ENCODE measurements at regions not wholly inside any gene's neighbourhood (a gene's known extent, or its start where the extent isn't known, plus 50 kb on each side); places are given as distances from the start of the nearest gene placed in this dataset.

DNA sequence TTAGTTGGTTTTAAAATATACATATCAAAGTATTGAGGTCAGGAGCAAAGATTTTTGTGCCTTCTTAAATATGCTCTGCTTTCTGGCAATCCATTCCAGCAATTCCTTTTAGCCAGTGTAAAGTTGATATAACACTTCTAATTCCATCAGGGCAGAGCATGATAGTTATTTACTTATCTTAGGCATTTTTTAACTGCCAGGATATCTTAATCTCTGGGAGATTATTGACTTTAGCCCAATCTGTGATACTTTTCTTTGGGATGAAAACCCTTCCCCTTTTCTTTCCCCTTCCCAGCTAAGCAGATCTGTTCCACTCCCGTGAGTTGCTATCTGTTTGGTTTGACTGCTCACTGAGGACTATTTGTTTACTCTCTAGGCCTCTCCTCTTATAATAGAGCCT is 168.7 kb upstream of the RSPO3 start:
- WGBS, 4 donors = 45 to 69% (median 63%) methylated on average over 1 of the region's 1 CpG
- H3K27me3 ChIP-seq = no peaks in the 10 kb centered on the region
- H3K9me3 ChIP-seq (replicated peaks in 1 of 3) = no peaks in the 10 kb centered on the region
- no peak overlapping the region for H3K27ac ChIP-seq
- intact Hi-C loops (cut with DNase I) = no loop called here
- TF ChIP-seq POLR2A (IDR thresholded peaks at IDR 0.05) = no peak
- TF ChIP-seq, protein P1, sequence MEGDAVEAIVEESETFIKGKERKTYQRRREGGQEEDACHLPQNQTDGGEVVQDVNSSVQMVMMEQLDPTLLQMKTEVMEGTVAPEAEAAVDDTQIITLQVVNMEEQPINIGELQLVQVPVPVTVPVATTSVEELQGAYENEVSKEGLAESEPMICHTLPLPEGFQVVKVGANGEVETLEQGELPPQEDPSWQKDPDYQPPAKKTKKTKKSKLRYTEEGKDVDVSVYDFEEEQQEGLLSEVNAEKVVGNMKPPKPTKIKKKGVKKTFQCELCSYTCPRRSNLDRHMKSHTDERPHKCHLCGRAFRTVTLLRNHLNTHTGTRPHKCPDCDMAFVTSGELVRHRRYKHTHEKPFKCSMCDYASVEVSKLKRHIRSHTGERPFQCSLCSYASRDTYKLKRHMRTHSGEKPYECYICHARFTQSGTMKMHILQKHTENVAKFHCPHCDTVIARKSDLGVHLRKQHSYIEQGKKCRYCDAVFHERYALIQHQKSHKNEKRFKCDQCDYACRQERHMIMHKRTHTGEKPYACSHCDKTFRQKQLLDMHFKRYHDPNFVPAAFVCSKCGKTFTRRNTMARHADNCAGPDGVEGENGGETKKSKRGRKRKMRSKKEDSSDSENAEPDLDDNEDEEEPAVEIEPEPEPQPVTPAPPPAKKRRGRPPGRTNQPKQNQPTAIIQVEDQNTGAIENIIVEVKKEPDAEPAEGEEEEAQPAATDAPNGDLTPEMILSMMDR (IDR thresholded peaks at IDR 0.05) = no peak
- DNase-seq = no peak
- H3K4me1 ChIP-seq (replicated peaks in 1 of 2) = no peaks in the 10 kb centered on the region
- H3K4me3 ChIP-seq = no peak overlapping the region
- no peaks in the 10 kb centered on the region for H3K36me3 ChIP-seq (replicated peaks in 1 of 2)

GRCh38 chr6:126955621-126956020 is 162.8 kb upstream of the RSPO3 start:
- no peak for DNase-seq
- 91 to 94% (median 93%) methylated on average over 1 of the region's 1 CpG for whole genome bisulfite sequencing, 4 donors
- Histone ChIP-seq H3K27ac (no peak overlapping the region), H3K36me3 (replicated peaks in 1 of 2) (no peaks in the 10 kb centered on the region), H3K4me3 (no peak overlapping the region), H3K9me3 (replicated peaks in 1 of 3) (no peaks in the 10 kb centered on the region), H3K27me3 (no peaks in the 10 kb centered on the region), H3K4me1 (replicated peaks in 1 of 2) (no peaks in the 10 kb centered on the region)
- intact Hi-C loops (cut with DNase I) = no loop called here
- TF ChIP-seq POLR2A (IDR thresholded peaks at IDR 0.05) = no peak
- TF ChIP-seq, protein P1 (IDR thresholded peaks at IDR 0.05) = no peak

DNA sequence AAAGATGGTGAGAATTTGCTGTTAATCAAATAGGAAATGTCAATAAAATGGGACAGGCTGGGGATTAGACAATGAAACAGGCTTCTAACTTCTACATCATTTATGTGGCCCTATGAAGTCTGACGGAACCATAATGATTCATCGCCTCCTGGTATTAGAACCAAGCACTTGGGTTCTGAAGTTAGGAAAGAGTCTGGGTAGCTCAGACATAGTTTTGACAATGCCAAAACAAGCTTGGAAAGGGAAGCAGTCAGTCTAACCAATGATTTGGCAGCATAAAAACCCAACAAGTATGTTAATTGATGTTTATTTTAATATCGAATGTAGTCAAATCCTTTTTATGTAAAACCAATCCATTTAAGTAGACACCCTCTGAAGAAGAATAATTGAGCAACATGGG is 160.8 kb upstream of the RSPO3 start:
- no peak overlapping the region for H3K27ac ChIP-seq
- no peaks in the 10 kb centered on the region for H3K4me1 ChIP-seq (replicated peaks in 1 of 2)
- H3K27me3 ChIP-seq = no peaks in the 10 kb centered on the region
- DNase-seq = no peak
- H3K4me3 ChIP-seq = no peak overlapping the region
- no peaks in the 10 kb centered on the region for H3K9me3 ChIP-seq (replicated peaks in 1 of 3)
- WGBS, 4 donors = 84 to 91% (median 87%) methylated on average over 3 of the region's 3 CpGs
- TF ChIP-seq, protein P1 (IDR thresholded peaks at IDR 0.05) = no peak
- no peak for TF ChIP-seq POLR2A (IDR thresholded peaks at IDR 0.05)
- no peaks in the 10 kb centered on the region for H3K36me3 ChIP-seq (replicated peaks in 1 of 2)
- intact Hi-C loops (cut with DNase I) = no loop called here

GRCh38 chr6:126959765-126960164 is 158.7 kb upstream of the RSPO3 start:
- no peaks in the 10 kb centered on the region for H3K9me3 ChIP-seq (replicated peaks in 1 of 3)
- no peaks in the 10 kb centered on the region for H3K4me1 ChIP-seq (replicated peaks in 1 of 2)
- no peaks in the 10 kb centered on the region for H3K27me3 ChIP-seq
- H3K36me3 ChIP-seq (replicated peaks in 1 of 2) = no peaks in the 10 kb centered on the region
- TF ChIP-seq, protein P1 (IDR thresholded peaks at IDR 0.05) = no peak
- TF ChIP-seq POLR2A (IDR thresholded peaks at IDR 0.05) = no peak
- no peak for DNase-seq
- whole genome bisulfite sequencing, 4 donors = 67 to 76% (median 72%) methylated on average over 1 of the region's 1 CpG
- no peak overlapping the region for H3K27ac ChIP-seq
- no peak overlapping the region for H3K4me3 ChIP-seq
- intact Hi-C loops (cut with DNase I) = no loop called here
